ENCODE measurements at regions not wholly inside any gene's neighbourhood (a gene's known extent, or its start where the extent isn't known, plus 50 kb on each side); places are given as distances from the start of the nearest gene placed in this dataset.

DNA sequence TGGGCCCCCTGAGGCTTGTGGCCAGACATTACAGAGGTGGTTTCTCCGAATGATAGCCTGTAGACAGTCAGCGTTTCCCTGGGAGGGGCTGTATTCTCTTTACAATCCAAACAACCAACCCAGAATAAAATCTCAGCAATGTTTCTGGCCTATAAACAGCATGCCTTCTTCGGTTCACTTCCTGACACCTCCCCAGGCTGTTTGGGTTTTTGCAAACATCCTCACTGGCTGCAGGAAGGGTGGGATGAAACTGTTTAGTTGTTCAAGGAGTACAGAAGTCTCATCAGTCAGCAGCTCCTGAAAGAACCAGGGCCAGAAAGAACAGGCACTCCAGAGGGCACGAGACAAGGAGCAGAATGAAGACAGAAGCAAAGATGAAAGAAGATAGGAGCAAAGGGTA is 350.0 kb downstream of the QKI start:
- no peak overlapping the region for H3K27ac ChIP-seq (ENCODE audit: low read depth, low read length)
- H3K36me3 ChIP-seq (ENCODE audit: control insufficient read depth, insufficient read depth, low read length): no peaks in the 10 kb centered on the region
- H3K4me3 ChIP-seq (ENCODE audit: low read depth, low read length): no peak overlapping the region
- peaks cover 10% of the 10 kb centered on the region; the same call in 1 of the 2 replicates for H3K4me1 ChIP-seq (ENCODE audit: control insufficient read depth, insufficient read depth, low read length)
- no peak overlapping the region for H3K9ac ChIP-seq (ENCODE audit: low read length)
- H3K9me3 ChIP-seq (ENCODE audit: control insufficient read depth, insufficient read depth, low read depth, low read length): no peaks in the 10 kb centered on the region; the same call in 1 of the 2 replicates
- no peaks in the 10 kb centered on the region for H3K27me3 ChIP-seq (ENCODE audit: control insufficient read depth, insufficient read depth, low read length)

DNA sequence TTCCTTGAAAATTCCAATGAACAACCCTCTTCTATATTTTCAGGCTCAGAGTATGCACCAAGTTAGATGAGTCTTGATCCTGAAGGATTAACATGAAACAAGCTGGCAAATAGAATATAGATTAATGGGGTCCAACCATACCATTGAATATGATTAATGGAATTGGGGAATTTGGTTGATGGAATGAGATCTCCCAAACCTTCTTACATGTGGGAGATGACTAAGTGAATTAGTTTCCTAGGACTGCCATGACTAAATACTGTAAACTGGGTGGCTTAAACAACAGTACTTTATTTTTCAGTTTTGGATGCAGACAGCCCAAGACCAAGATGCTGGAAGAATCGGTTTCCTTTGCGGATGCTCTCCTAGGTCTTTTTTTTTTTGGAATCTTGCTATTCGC is 347.0 kb downstream of the QKI start:
- no peaks in the 10 kb centered on the region for H3K36me3 ChIP-seq (ENCODE audit: control insufficient read depth, insufficient read depth, low read length)
- no peaks in the 10 kb centered on the region for H3K9me3 ChIP-seq (ENCODE audit: control insufficient read depth, insufficient read depth, low read depth, low read length)
- H3K27me3 ChIP-seq (ENCODE audit: control insufficient read depth, insufficient read depth, low read length): no peaks in the 10 kb centered on the region
- H3K4me1 ChIP-seq (ENCODE audit: control insufficient read depth, insufficient read depth, low read length): peaks cover 20% of the 10 kb centered on the region
- H3K4me3 ChIP-seq (ENCODE audit: low read depth, low read length): no peak overlapping the region
- no peak overlapping the region for H3K9ac ChIP-seq (ENCODE audit: low read length)
- no peak overlapping the region for H3K27ac ChIP-seq (ENCODE audit: low read depth, low read length)

DNA sequence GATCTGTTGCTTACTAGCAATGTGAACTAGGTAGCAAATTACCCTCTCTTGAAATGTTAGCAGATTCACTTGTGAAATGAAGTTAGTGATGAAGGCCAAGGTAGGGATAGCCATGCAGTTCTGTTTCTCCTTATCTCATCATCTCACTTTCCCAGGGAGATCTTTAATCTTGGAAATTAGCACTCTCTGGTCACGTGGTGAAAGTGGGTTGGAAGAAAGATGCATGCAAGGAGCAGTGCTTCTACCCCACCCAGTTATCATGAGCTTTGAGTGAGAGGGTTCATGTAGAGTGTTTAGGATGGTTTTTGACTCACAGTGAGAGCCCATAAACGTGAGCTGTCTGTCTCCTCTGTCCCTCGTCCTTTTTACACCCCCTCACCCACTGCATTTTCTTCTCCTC is 346.3 kb downstream of the QKI start:
- Histone ChIP-seq H3K9ac (ENCODE audit: low read length) (no peak overlapping the region), H3K36me3 (ENCODE audit: control insufficient read depth, insufficient read depth, low read length) (no peaks in the 10 kb centered on the region), H3K9me3 (ENCODE audit: control insufficient read depth, insufficient read depth, low read depth, low read length) (no peaks in the 10 kb centered on the region), H3K27ac (ENCODE audit: low read depth, low read length) (no peak overlapping the region), H3K4me1 (ENCODE audit: control insufficient read depth, insufficient read depth, low read length) (peaks cover 16% of the 10 kb centered on the region), H3K4me3 (ENCODE audit: low read depth, low read length) (no peak overlapping the region), H3K27me3 (ENCODE audit: control insufficient read depth, insufficient read depth, low read length) (no peaks in the 10 kb centered on the region)

DNA sequence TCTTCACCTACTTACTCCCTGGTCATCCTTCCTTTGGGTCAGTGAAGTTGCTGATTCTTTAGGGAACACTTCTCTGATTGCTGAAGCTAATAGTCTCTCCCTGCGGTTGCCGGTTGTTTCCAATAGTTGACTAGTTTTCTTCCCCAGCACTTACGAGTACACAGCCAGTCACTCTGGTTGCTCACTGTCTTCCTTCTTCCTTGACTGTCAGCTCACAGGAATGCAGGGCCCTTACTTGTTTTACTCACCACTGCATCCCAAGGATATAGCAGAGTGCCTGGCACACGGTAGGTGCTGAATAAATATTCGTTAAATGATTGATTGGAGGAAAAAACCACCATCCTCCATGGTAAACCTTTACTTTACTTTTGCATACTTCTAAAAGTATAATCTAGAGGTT is 345.0 kb downstream of the QKI start:
- H3K27me3 ChIP-seq (ENCODE audit: control insufficient read depth, insufficient read depth, low read length): no peaks in the 10 kb centered on the region
- H3K4me3 ChIP-seq (ENCODE audit: low read depth, low read length): no peak overlapping the region
- no peak overlapping the region for H3K9ac ChIP-seq (ENCODE audit: low read length)
- no peaks in the 10 kb centered on the region for H3K9me3 ChIP-seq (ENCODE audit: control insufficient read depth, insufficient read depth, low read depth, low read length)
- peaks cover 13% of the 10 kb centered on the region for H3K4me1 ChIP-seq (ENCODE audit: control insufficient read depth, insufficient read depth, low read length)
- no peak overlapping the region for H3K27ac ChIP-seq (ENCODE audit: low read depth, low read length)
- H3K36me3 ChIP-seq (ENCODE audit: control insufficient read depth, insufficient read depth, low read length): no peaks in the 10 kb centered on the region

DNA sequence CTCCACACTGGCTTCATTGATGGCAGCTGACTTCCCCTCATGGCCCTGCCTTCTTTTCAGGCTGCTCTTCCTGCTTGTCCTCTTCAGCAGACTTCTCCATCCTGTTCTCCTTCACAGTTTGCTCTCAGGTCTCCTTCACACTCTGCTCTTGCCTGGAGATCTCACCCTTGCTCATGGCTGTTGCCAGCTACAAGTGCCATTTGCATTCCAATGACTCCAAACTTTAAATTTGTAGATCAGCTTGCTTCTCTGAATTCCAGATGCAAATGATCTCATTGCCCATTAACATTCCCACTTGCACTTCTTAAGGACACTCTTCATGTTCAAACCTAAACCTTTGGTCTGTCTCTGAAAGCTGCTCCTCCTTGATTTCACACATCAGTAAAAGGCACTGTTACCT is 343.0 kb downstream of the QKI start:
- Histone ChIP-seq H3K4me3 (ENCODE audit: low read depth, low read length) (no peak overlapping the region), H3K36me3 (ENCODE audit: control insufficient read depth, insufficient read depth, low read length) (no peaks in the 10 kb centered on the region), H3K27ac (ENCODE audit: low read depth, low read length) (no peak overlapping the region), H3K9ac (ENCODE audit: low read length) (no peak overlapping the region), H3K4me1 (ENCODE audit: control insufficient read depth, insufficient read depth, low read length) (peaks cover 10% of the 10 kb centered on the region), H3K27me3 (ENCODE audit: control insufficient read depth, insufficient read depth, low read length) (no peaks in the 10 kb centered on the region), H3K9me3 (ENCODE audit: control insufficient read depth, insufficient read depth, low read depth, low read length) (peaks cover 9% of the 10 kb centered on the region)

DNA sequence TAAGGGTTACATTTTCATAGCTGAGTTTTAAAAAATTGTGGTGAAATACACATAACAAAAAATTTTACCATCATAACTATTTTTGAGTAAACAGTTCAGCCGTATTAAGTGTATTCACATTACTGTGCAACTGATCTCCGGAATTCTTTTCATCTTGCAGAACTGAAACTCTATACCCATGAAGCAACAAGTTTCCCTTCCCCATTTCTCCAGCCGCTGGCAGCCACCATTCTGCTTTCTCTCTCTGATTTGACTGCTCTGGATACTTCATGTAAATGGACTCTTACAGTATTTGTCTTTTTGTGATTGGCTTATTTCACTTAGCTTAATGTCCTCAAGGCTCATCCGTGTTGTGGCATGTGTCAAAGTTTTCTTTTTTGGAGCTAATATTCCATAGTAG is 341.6 kb downstream of the QKI start:
- Histone ChIP-seq H3K36me3 (ENCODE audit: control insufficient read depth, insufficient read depth, low read length) (no peaks in the 10 kb centered on the region), H3K4me1 (ENCODE audit: control insufficient read depth, insufficient read depth, low read length) (peaks cover 16% of the 10 kb centered on the region), H3K4me3 (ENCODE audit: low read depth, low read length) (no peak overlapping the region), H3K27me3 (ENCODE audit: control insufficient read depth, insufficient read depth, low read length) (no peaks in the 10 kb centered on the region), H3K27ac (ENCODE audit: low read depth, low read length) (no peak overlapping the region), H3K9me3 (ENCODE audit: control insufficient read depth, insufficient read depth, low read depth, low read length) (peaks cover 9% of the 10 kb centered on the region), H3K9ac (ENCODE audit: low read length) (no peak overlapping the region)

DNA sequence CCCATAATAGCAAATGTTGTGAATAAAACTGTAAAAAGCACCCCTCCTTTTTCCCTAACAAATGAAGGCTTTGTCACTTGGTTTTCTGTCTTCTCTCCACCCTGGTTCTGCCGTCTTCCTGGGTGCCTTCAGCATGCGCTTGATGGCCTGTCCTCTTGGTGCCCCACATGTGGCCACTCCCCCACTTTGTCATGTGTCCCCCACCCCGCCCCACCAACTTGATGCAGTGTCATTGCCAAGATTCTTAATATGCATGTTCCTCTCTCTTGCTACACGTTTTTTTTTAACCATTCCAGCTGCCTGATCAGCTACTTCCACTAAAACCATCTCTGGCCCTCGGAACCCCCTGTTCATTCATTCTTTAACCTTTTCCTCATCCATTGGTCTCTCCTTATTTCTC is 340.3 kb downstream of the QKI start:
- Histone ChIP-seq H3K4me3 (ENCODE audit: low read depth, low read length) (no peak overlapping the region), H3K9ac (ENCODE audit: low read length) (no peak overlapping the region), H3K27me3 (ENCODE audit: control insufficient read depth, insufficient read depth, low read length) (peaks cover 4% of the 10 kb centered on the region; the same call in 1 of the 2 replicates)

DNA sequence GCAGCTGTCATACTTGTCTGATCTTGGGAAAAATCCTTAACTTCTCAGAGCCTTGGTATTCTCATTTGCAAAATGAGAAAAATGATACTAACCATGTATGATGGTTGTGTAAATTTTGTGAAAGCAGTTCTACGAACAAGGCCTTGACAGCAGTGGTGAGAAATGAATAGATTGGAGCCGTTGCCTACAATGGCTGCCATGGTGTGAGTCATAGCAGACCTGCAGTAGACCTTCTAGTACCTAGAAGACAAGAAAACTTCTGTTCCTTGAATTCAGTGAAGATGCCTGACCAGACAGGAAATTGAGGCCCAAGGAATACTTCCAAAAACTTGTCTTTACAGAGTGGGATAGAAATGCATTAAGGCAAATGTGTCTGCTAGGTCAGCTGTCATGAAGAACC is 338.9 kb downstream of the QKI start:
- peaks cover 16% of the 10 kb centered on the region for H3K4me1 ChIP-seq (ENCODE audit: control insufficient read depth, insufficient read depth, low read length)
- peaks cover 9% of the 10 kb centered on the region for H3K9me3 ChIP-seq (ENCODE audit: control insufficient read depth, insufficient read depth, low read depth, low read length)
- peaks cover 4% of the 10 kb centered on the region; the same call in 1 of the 2 replicates for H3K27me3 ChIP-seq (ENCODE audit: control insufficient read depth, insufficient read depth, low read length)
- no peak overlapping the region for H3K4me3 ChIP-seq (ENCODE audit: low read depth, low read length)
- H3K9ac ChIP-seq (ENCODE audit: low read length): no peak overlapping the region
- H3K27ac ChIP-seq (ENCODE audit: low read depth, low read length): no peak overlapping the region
- no peaks in the 10 kb centered on the region for H3K36me3 ChIP-seq (ENCODE audit: control insufficient read depth, insufficient read depth, low read length)

More for the DNA sequence above, 340.3 kb downstream of the QKI start:
- Histone ChIP-seq H3K27ac (ENCODE audit: low read depth, low read length) (no peak overlapping the region), H3K9me3 (ENCODE audit: control insufficient read depth, insufficient read depth, low read depth, low read length) (peaks cover 9% of the 10 kb centered on the region), H3K36me3 (ENCODE audit: control insufficient read depth, insufficient read depth, low read length) (no peaks in the 10 kb centered on the region), H3K4me1 (ENCODE audit: control insufficient read depth, insufficient read depth, low read length) (peaks cover 16% of the 10 kb centered on the region)

DNA sequence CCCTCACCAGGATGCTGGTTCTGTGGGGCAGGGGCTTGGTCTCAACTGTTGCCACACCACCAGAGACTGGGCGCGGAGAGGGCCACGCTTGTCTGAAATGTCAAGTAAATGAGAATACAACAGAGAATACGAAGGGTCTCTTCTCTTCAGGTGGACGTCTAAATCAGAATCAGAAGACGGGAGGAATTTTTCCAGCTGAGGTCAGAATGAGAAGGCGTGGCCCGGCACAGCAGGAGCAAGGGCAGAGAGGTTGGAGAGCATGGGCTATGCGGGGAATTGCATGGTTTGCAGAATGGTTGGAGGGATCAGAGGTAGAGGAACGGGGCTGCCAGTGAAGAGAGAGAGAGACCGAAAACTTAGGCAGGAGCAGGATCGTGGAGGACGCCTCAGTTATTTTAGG is 337.9 kb downstream of the QKI start:
- no peak overlapping the region for H3K27ac ChIP-seq (ENCODE audit: low read depth, low read length)
- no peak overlapping the region for H3K4me3 ChIP-seq (ENCODE audit: low read depth, low read length)
- H3K27me3 ChIP-seq (ENCODE audit: control insufficient read depth, insufficient read depth, low read length): peaks cover 4% of the 10 kb centered on the region; the same call in 1 of the 2 replicates
- peaks cover 9% of the 10 kb centered on the region; the same call in 1 of the 2 replicates for H3K4me1 ChIP-seq (ENCODE audit: control insufficient read depth, insufficient read depth, low read length)
- no peak overlapping the region for H3K9ac ChIP-seq (ENCODE audit: low read length)
- H3K36me3 ChIP-seq (ENCODE audit: control insufficient read depth, insufficient read depth, low read length): no peaks in the 10 kb centered on the region
- peaks cover 9% of the 10 kb centered on the region for H3K9me3 ChIP-seq (ENCODE audit: control insufficient read depth, insufficient read depth, low read depth, low read length)

DNA sequence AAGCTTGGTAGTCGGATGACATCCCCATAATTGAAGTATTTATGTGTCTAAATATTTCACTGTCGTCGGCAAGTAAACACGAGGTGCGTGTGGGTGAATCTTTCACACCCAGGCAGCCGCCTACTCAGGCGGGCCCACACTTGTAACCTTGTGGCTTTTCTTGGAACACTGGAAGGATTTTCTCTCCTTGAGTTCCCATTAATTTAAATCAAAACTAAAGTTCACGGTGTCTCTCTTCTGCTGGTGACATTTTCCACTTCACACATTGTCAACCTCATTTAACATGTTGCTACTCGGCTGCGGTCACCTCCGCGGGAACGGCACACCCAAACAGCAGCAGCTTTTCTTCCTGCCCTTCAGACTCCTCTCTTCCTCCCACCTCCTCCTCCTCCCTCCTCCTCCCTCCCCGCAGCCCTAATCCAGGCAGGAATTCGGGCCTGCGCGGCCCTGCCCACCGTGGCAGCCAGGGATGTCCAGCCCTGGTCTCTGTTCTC is 336.6 kb downstream of the QKI start:
- H3K36me3 ChIP-seq (ENCODE audit: control insufficient read depth, insufficient read depth, low read length): no peaks in the 10 kb centered on the region

DNA sequence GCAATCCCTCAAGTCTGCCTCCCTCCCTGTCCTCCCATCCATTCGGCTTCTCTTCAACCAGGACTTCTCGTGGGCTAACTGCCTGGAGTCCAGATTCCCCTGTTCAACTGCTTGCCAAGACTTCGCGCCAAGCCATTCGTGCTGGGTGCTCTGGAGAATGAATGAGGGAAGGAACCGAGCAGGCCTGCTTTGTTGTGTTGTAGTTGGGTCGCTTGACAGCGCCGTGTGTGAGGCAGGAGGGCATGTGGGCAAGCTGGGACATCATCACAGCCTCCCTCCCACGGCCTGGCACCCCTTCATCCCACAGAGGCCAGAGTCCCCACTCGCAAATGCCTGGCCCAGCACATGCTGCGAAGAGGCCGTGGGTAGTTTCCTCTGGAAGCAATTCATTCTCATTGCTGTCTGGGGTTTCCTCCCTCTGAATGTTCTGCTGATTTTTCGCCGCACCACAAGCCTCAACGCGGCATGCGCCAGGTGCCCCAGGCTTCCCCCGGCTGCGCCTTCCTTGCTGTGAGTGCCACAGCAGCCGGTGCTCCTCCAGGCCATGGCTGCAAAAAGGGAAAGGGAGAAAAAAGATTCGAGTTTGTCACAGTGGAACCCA is 336.0 kb downstream of the QKI start:
- Histone ChIP-seq H3K27ac (ENCODE audit: low read depth, low read length) (no peak overlapping the region), H3K4me1 (ENCODE audit: control insufficient read depth, insufficient read depth, low read length) (peaks cover 11% of the 10 kb centered on the region; the same call in 1 of the 2 replicates), H3K27me3 (ENCODE audit: control insufficient read depth, insufficient read depth, low read length) (peaks cover 4% of the 10 kb centered on the region; the same call in 1 of the 2 replicates), H3K36me3 (ENCODE audit: control insufficient read depth, insufficient read depth, low read length) (no peaks in the 10 kb centered on the region), H3K9ac (ENCODE audit: low read length) (no peak overlapping the region), H3K4me3 (ENCODE audit: low read depth, low read length) (no peak overlapping the region), H3K9me3 (ENCODE audit: control insufficient read depth, insufficient read depth, low read depth, low read length) (peaks cover 9% of the 10 kb centered on the region)

More for the DNA sequence above, 336.6 kb downstream of the QKI start:
- no peak overlapping the region for H3K27ac ChIP-seq (ENCODE audit: low read depth, low read length)
- peaks cover 9% of the 10 kb centered on the region for H3K9me3 ChIP-seq (ENCODE audit: control insufficient read depth, insufficient read depth, low read depth, low read length)
- peaks cover 6% of the 10 kb centered on the region; the same call in 1 of the 2 replicates for H3K4me1 ChIP-seq (ENCODE audit: control insufficient read depth, insufficient read depth, low read length)
- H3K27me3 ChIP-seq (ENCODE audit: control insufficient read depth, insufficient read depth, low read length): peaks cover 4% of the 10 kb centered on the region; the same call in 1 of the 2 replicates
- no peak overlapping the region for H3K4me3 ChIP-seq (ENCODE audit: low read depth, low read length)
- H3K9ac ChIP-seq (ENCODE audit: low read length): no peak overlapping the region
